GM21529 (cell line): ENCODE measurements at regions not wholly inside any gene's neighbourhood (a gene's known extent, or its start where the extent isn't known, plus 50 kb on each side); places are given as distances from the start of the nearest gene placed in this dataset.

Source experiments
- ATAC-seq: cut with Tn5 transposase; IDR thresholded peaks from one replicate; pipeline ENCODE4 v1.9.1; 2021; ENCODE audit not compliant: unreplicated experiment

DNA sequence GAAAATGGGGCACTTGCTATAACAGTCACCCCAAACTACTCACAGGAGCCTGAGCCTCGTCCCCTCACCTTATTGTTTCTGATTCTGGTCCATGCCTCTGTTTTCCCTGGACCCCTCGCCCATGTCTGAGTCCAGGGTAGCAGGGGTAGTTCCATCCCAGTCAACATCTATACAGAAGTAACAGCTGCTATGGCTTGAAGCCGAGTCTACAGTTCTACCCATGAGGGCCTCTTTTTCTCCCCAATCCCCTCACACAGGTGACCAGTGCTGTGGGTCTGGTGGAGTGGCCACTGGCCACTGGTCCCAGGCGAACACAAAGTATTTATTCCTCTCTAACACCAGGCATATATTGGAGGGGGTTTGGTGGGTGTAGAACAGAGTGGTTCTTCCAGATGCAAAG, 116.4 kb downstream of the ZNF280B start:
- no peak for ATAC-seq

GRCh38 chr22:22394591-22394990, 114.0 kb downstream of the ZNF280B start:
- ATAC-seq: no peak

GRCh38 chr22:22395245-22395644, 113.3 kb downstream of the ZNF280B start:
- no peak for ATAC-seq

- ATAC-seq: no peak
These were observed 111.7 kb downstream of the ZNF280B start for GRCh38 chr22:22396741-22397291.

- no peak for ATAC-seq
These were observed 111.2 kb downstream of the ZNF280B start for GRCh38 chr22:22397292-22397870.

DNA sequence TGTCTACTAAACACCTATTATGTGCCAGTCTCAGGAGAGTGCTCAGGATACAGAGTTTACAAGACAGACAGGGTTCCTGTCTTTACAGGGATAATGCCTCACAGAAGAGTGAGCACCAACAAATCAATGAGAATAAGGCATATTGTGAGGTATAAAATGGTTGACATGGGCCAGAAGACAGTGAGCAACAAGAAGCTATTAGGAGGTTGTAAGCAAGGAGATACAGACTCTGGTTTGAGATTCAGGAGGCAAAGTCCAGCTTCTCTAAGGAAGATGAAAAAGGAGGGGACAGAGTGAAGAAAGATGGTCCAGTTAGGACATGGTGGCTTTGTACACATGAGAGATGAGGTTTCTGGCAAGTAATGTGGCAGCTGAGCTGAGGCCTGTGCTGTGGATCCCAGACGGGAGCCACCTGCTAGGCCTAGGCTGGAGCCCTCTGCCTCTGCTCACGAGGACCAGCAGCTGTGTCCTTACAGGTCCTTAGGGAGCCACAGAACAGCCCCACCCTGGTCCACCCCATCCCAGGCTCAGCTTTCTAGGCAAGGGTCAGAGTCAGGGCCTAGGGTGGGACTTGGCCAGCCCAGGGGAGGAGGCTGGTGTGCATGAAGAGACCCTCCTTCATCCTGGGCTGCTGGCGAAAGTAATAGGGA, 110.5 kb downstream of the ZNF280B start:
- no peak for ATAC-seq

DNA sequence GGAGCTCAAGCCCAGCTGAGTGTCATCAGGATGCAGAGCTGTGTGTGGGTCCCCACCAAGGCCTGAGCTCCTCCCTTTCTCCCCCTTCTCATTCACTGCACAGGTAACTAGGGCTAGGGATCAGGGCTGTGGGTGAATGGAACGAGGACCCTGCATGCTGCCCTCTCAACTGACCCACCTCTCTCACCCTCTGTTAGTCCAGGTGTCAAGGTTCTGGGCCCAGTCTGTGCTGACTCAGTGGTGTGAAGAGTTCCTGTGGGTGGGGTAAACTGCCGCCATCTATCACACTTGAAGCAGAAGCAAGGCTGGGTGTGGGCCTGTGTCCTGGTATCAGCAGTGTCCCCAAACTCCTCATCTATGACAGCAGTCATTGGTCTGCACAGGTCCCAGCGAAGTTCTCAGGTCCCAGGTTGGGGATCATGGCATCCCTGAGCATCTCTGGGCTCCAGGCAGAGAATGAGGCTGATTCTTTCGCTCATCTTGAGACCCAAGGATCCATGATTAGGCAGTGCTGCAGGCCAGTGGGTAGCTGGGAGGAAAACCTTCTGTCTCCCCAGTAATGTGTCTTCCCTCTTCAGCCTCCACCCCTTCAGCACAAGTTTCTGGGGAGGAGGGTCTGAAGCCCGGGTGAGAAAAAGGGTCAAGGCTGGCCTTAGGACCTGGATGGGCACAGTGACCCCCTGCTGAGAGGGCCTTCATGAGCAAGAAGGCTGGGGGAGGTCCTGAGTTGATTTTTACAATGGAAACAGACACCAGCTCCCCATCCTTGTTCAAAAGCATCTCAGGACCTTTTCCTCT, 109.8 kb downstream of the ZNF280B start:
- no peak for ATAC-seq

GRCh38 chr22:22400099-22400498, 108.4 kb downstream of the ZNF280B start:
- no peak for ATAC-seq

DNA sequence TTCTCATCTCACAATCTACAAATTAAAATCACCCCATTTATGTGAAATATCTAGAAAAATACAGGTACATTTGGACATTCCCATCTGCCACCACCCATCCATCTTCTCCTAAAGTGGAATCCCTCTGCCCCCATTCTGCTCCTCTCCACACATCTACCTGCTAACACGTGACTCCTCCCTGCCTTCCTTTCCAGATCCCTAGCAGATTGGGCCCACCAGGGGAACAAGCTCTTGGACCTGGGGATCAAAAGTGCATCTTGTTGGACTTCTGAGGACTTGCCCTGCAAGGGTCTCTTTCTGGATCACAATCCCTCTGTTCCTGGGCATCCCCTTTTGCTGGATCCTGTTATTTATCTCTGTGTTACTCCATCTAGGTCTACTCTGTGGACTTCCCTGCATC, 107.6 kb downstream of the ZNF280B start:
- ATAC-seq: no peak

DNA sequence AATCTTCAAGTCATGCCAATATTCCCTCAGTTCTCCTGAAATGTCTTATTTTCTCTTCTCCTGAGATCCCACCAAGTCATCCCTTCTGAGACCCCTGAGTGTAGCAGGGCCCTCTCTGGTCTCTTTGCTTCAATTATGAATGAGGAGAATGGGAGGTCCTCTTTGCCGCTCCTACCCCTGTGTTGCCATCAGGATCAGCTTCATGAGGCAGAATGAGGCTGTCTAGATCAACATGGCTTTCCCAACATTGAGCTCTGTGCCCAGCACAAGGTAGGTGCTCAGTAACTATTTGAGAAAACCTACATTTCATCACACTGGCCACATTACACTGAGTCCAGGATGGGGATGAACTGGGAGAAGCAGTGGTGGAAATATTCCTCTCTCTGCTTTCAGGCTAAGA, 107.2 kb downstream of the ZNF280B start:
- no peak for ATAC-seq

DNA sequence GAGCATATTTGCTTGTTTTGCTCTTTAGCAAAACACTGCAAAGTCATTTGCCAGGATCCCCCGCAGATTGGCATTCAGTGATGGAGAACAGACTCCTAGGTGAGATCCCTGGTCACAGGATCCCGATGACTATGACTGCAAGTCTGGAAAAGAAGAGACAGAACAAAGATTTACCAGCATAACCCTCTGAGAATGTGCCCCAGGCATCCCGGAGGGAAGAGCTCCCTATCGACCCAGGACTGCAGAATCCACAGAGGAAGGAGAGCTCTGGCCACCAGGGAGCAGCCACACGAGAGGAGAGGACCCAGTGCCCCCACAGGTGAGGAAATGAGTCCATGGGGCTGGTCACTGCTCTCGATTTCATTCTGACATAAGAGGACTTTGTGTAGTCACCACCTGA, 105.2 kb downstream of the ZNF280B start:
- ATAC-seq: no peak

DNA sequence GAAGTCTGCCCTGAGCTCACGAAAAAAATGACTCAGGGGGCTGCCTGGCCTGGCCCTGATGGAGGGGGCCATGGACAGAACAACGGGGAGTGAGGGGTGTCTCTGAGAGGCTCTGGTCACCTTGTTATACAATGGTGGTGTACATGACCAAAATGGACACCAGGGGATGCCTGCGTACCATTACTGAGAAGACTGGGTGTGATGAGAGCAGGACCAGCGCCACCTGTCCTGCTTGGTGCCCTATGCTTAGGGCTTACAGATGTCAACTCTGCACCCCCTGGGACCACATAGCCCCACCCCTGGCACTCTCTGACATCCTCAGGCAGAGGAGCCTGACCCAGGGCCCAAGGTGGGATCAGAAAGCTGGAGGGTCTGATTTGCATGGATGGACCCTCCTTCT, 104.8 kb downstream of the ZNF280B start:
- no peak for ATAC-seq

DNA sequence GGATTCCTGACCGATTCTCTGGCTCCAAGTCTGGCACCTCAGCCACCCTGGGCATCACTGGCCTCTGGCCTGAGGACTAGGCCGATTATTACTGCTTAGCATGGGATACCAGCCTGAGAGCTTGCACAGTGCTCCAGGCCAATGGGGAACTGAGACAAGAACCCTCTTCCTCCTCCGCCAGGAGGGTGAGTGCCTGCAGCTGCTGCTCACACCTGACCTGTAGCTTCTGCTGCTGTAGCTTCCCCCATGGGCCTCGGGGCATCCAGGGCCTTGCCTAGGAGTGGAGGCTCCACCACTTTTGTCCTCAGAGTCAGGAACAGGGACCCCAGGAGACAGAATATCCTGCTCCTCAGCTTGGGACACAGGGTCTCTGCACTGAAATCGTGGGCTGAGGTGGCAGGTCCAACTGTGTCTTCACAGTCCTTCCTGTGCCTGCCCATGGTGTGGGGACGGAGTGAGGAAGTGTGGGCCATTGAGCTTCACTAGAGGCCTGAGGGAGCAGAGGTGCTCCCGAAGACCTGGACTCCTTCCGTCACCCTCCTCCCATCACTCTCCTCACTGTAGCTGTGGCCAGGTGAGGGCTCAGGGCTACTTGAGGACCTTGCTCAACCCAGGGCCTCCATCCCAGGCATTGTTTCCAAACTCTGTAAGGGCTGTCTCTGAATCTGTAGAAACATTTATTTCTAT, 103.8 kb downstream of the ZNF280B start:
- ATAC-seq: no peak

GRCh38 chr22:22406445-22407027, 102.0 kb downstream of the ZNF280B start:
- ATAC-seq: no peak

GRCh38 chr22:22407061-22407460, 101.5 kb downstream of the ZNF280B start:
- ATAC-seq: no peak

GRCh38 chr22:22408269-22408668, 100.3 kb downstream of the ZNF280B start:
- no peak for ATAC-seq

DNA sequence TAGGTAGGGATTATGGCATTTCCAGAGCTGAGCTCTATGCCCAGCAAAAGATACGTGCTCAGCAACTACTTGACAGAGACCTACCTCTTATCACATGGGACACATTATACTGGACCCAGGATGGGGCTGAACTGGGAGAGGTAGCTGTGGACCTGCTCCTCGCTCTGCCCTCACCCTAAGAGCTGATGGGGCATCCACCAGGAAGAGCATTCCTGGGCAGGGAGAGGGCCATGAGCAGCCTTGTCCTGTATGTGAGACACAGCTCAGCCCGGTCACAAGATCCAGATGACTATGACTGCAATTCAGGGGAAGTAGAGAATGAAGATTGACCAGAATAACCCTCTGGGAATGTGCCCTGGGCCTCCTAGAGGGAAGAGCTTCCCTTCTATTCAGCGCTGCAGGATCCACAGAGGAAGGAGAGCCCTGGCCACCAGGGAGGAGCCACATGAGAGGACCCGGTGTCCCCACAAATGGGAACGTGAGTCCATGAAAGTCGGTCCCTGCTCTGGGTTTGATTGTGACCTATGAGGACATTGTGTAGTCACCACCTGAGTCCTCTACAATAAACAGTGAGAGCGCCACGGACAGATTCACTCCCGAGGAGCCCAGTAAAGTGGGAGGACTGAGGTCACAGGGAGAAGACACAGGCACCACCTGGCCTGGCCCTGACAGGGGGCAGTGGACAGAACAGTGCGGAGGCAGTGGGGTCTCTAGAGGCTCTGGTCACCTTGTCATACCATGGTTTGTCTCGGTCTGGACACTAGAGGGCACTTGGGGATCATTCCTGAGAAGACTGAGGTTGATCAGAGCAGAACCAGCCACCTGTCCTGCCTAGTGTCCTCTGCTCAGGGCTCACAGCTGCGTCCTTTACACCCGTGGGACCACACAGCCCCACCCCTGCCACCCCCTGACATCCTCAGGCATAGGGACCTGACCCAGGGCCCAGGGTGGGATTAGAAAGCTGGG, 99.5 kb downstream of the ZNF280B start:
- ATAC-seq: no peak

DNA sequence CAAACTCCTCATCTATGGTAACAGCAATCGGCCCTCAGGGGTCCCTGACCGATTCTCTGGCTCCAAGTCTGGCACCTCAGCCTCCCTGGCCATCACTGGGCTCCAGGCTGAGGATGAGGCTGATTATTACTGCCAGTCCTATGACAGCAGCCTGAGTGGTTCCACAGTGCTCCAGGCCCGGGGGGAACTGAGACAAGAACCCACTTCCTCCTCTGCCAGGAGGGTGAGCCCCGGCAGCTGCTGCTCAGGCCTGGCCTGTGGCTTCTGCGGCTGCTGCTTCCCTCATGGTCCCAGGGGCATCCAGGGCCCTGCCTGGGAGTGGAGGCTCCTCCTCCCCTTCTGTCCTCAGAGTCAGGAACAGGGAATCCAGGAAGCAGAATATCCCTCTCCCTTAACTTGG, 98.4 kb downstream of the ZNF280B start:
- no peak for ATAC-seq

DNA sequence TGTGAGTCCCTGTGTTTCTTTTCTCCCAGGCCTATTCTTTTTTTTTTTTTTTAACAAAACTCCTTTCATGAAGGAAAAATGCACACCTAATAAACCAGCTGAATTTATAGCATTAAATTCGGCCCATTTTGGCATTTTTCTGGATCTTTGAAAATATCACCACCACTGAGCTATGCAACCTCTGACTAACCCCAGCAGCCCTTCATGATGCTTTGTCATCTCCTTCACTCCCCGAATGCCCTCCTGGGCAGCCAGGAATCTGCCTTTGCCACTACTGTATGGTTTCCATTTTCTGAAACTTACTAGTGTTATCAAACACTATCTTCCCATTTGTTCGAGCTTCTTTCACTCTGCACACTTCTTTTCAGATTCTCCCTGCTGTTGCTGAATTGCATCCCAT, 97.9 kb downstream of the ZNF280B start:
- ATAC-seq: no peak

DNA sequence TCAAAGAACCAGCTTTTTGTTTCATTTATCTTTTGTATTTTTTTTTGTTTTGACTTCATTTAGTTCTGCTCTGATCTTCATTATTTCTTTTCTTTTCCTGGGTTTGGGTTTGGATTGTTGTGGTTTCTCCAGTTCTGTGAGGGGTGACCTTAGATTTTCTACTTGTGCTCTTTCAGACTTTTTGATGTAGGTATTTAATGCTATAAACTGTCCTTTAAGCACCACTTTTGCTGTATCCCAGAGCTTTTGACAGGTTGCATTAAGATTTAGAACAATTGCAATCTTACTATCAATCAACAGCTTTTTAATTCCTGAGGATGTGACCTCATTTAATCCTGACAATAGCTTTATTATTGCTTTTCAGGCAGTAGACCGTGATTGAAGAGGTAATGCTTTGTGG, 94.3 kb downstream of the ZNF280B start:
- ATAC-seq: no peak
